AG10803 (cell line): ENCODE measurements at regions not wholly inside any gene's neighbourhood (a gene's known extent, or its start where the extent isn't known, plus 50 kb on each side); places are given as distances from the start of the nearest gene placed in this dataset.

Experiments used
- DNase-seq: peaks from one replicate; pipeline ENCODE4 v3.0.0; 2010; ENCODE audit warnings: low read depth
- H3K4me3 ChIP-seq: 2 replicates; pipeline ENCODE4 v1.5.1; 2011; ENCODE audit warnings: mild to moderate bottlenecking, low read length, control low read depth
- CTCF ChIP-seq: conservative IDR thresholded peaks from 2 replicates; pipeline ENCODE4 v1.5.1; 2011; ENCODE audit warnings: mild to moderate bottlenecking, low read length, control low read depth, inconsistent platforms

GRCh38 chr2:199136681-199137080 lies 321.1 kb downstream of the SATB2 start:
- H3K4me3 ChIP-seq, result no peak overlapping the region
- peak; percentile 54 for DNase-seq
- no peak for TF ChIP-seq CTCF

GRCh38 chr2:199136242-199136641 lies 321.5 kb downstream of the SATB2 start:
- TF ChIP-seq CTCF, result no peak
- no peak overlapping the region for H3K4me3 ChIP-seq
- no peak for DNase-seq

DNA sequence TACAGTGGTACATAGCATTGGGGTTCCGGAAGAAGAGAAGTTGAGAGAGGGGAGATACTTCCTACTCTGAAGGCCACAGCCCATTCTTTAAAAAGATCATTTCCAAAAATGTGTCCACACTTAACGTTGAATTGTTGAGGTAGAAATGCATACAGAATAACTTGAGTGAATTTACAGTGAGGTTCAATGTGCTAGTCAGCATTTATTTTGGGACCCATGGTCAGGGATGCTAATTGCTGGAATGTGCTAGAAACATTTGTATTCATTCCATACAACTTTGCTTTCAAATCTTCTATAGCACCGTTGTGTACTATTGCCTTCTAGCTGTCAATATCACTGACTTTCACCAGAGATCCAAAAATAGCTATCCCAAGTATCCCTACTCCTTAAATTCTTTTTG lies 325.9 kb downstream of the SATB2 start:
- H3K4me3 ChIP-seq, result no peak overlapping the region
- TF ChIP-seq CTCF, result no peak
- no peak for DNase-seq

GRCh38 chr2:199131136-199131655 lies 326.5 kb downstream of the SATB2 start:
- no peak for TF ChIP-seq CTCF
- no peak for DNase-seq
- H3K4me3 ChIP-seq, result no peak overlapping the region

DNA sequence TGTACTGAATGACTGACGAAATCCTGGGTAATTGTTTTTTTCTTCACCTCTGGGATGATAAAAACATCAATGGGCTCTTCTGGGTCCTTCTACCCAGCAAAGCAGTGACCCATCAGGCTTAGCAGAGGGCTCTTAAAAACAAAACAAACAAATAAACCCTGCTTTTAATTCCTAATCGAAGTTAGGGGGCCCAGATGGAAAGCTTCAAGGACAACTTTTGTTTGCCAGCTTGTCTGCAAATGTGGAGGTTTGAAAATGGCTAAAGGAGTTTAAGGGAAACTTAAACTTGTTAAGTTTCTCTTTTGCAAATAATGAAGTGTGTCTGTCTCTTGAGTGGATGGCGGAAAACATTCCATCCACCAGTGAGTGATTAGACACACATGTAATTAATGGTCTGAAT lies 327.2 kb downstream of the SATB2 start:
- peak; percentile 51 for DNase-seq
- no peak overlapping the region for H3K4me3 ChIP-seq
- no peak for TF ChIP-seq CTCF

GRCh38 chr2:199128476-199129229 lies 329.1 kb downstream of the SATB2 start:
- H3K4me3 ChIP-seq, result no peak overlapping the region
- no peak for TF ChIP-seq CTCF
- DNase-seq, result peak; percentile 80

DNA sequence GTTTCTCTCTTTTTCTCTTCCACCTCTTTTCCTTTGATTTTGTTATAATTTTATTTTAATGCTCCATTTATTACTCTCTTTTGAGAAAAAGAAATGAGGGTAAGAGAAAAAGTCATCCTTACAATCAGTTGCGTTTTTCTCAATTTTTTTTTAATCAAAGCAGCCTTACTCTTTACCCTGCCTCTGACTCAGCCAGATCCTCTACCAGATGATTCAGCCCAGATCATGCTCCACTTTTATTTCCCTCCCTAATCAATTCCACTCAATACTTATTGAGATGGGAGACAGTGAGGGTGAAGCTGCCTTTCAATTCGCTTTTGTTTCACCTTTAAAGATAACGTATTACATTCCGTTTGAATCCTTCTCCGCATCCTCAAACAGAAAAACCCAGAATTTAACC lies 337.9 kb downstream of the SATB2 start:
- no peak for DNase-seq
- TF ChIP-seq CTCF, result no peak
- no peak overlapping the region for H3K4me3 ChIP-seq
